Right cardiac atrium (tissue), 5 donors: ENCODE measurements at regions not wholly inside any gene's neighbourhood (a gene's known extent, or its start where the extent isn't known, plus 50 kb on each side); places are given as distances from the start of the nearest gene placed in this dataset.

Experiments used
- ATAC-seq, 2 donors: fragments of 200-7000 bp; cut with Tn5 transposase; one replicate each; pipeline versions ENCODE4 v1.8.0 to v1.9.1; 2020; ENCODE audit warnings: moderate library complexity in 2 of 2, mild to moderate bottlenecking in 1 of 2
- DNase-seq, 3 donors: peaks; one replicate each; pipeline ENCODE4 v3.0.0-alpha.2; 2020
- H3K27ac ChIP-seq: one replicate; pipeline ENCODE4 v1.5.1; 2013; ENCODE audit warnings: mild to moderate bottlenecking, low read length, control low read depth, moderate library complexity
- H3K27me3 ChIP-seq: one replicate; pipeline ENCODE4 v1.6.1; 2013; ENCODE audit not compliant: control insufficient read depth, insufficient read depth
- H3K4me1 ChIP-seq: one replicate; pipeline ENCODE4 v1.6.1; 2013; ENCODE audit warnings: low read length; ENCODE audit not compliant: control insufficient read depth, insufficient read depth
- H3K4me3 ChIP-seq: one replicate; pipeline ENCODE4 v1.5.1; 2013; ENCODE audit warnings: low read length, control low read depth
- H3K9me3 ChIP-seq: one replicate; pipeline ENCODE4 v1.6.1; 2013; ENCODE audit warnings: low read length; ENCODE audit not compliant: control insufficient read depth
- WGBS: extraction: QIAGEN DNeasy Blood & Tissue Kit; methylation state at CpG from one replicate; pipeline ENCODE4 v1.1.7; 2013; 5-methylcytosine and 5-hydroxymethylcytosine counted together
- intact Hi-C, 4 donors: fragments of 100-400 bp; cut with DNase I; formaldehyde crosslinking; loops; one replicate each; pipeline versions ENCODE4 v1.11.0 to v1.14.0; 2022 to 2023
- donor health status: healthy with polysubstance abuse.
- donor health status: DM: no; HTN: yes; CAD: no.
- donor health status: DM: no; HTN: no; CAD: no.
- donor health status: DM: no; HTN: yes; CAD: no; lungs with severe emphysema.
- donor health status: DM: yes; HTN: yes; CAD: no.

DNA sequence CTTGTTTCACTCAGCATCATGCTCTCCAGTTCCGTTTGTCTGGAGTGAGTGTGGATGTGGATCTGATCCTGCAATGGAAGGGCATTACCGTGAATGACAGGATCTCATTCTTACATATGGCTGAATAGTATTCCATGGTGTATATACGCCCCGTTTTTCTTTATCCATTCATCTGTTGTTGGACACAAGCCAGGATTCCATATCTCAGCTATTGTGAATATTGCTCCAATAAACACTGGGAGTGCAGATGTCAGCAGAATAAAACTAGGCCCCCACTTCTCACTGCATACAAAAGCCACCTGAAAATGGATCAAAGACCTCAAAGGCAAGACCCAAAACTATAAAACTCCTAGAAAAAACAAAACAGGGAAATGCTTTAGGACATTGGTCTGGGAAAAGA is 120.3 kb upstream of the TMPRSS2 start:
- no peaks in the 10 kb centered on the region for H3K4me1 ChIP-seq
- DNase-seq (no peak), ATAC-seq (no peak)
- no peaks in the 10 kb centered on the region for H3K9me3 ChIP-seq
- H3K27ac ChIP-seq: no peak overlapping the region
- intact Hi-C loops: no loop called here
- no peak overlapping the region for H3K4me3 ChIP-seq
- H3K27me3 ChIP-seq: no peaks in the 10 kb centered on the region
- WGBS: 56% methylated on average over 4 of the region's 4 CpGs

DNA sequence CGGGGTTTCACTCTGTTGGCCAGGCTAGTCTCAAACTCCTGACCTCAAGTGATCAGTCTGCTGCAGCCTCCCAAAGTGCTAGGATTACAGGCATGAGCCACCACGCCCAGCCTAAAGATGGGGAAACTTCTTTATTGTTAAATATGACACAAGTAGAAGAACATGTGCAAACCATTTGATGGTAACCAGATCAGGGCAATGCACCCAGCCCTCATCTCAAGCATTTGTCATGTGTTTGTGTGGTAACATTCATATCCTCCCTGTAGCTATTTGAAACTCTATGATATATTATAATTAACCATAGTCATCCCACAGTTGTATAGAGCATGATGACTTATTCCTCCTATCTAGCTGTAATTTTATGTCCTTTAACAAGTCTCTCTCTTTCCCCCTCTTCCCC is 119.5 kb upstream of the TMPRSS2 start:
- H3K27me3 ChIP-seq: no peaks in the 10 kb centered on the region
- H3K27ac ChIP-seq: no peak overlapping the region
- DNase-seq (no peak), ATAC-seq (no peak)
- no peaks in the 10 kb centered on the region for H3K4me1 ChIP-seq
- H3K4me3 ChIP-seq: no peak overlapping the region
- no peaks in the 10 kb centered on the region for H3K9me3 ChIP-seq
- 95% methylated on average over 2 of the region's 2 CpGs for WGBS
- intact Hi-C loops: no loop called here

- H3K27ac ChIP-seq: no peak overlapping the region
- no peaks in the 10 kb centered on the region for H3K27me3 ChIP-seq
- no peaks in the 10 kb centered on the region for H3K4me1 ChIP-seq
- no peak for ATAC-seq
- no peak overlapping the region for H3K4me3 ChIP-seq
- 81% methylated on average over 6 of the region's 6 CpGs for WGBS
- no peaks in the 10 kb centered on the region for H3K9me3 ChIP-seq
- intact Hi-C loops: no loop called here
- DNase-seq: no peak
Observed at GRCh38 chr21:41626021-41626420, 118.1 kb upstream of the TMPRSS2 start.

GRCh38 chr21:41625428-41625827 is 117.5 kb upstream of the TMPRSS2 start:
- intact Hi-C loops: no loop called here
- DNase-seq: no peak
- Histone ChIP-seq H3K4me3 (no peak overlapping the region), H3K9me3 (no peaks in the 10 kb centered on the region), H3K4me1 (no peaks in the 10 kb centered on the region), H3K27me3 (no peaks in the 10 kb centered on the region), H3K27ac (no peak overlapping the region)
- WGBS: 81% methylated on average over 4 of the region's 4 CpGs
- no peak for ATAC-seq

GRCh38 chr21:41624674-41625310 is 116.8 kb upstream of the TMPRSS2 start:
- 73% methylated on average over 7 of the region's 7 CpGs for WGBS
- Histone ChIP-seq H3K9me3 (no peaks in the 10 kb centered on the region), H3K27me3 (no peaks in the 10 kb centered on the region), H3K27ac (no peak overlapping the region), H3K4me3 (no peak overlapping the region), H3K4me1 (no peaks in the 10 kb centered on the region)
- ATAC-seq: no peak
- intact Hi-C loops: no loop called here
- DNase-seq: no peak

- intact Hi-C loops: no loop called here
- no peak overlapping the region for H3K27ac ChIP-seq
- ATAC-seq (no peak), DNase-seq (no peak)
- H3K27me3 ChIP-seq: no peaks in the 10 kb centered on the region
- H3K9me3 ChIP-seq: no peaks in the 10 kb centered on the region
- H3K4me3 ChIP-seq: no peak overlapping the region
- H3K4me1 ChIP-seq: no peaks in the 10 kb centered on the region
- 92% methylated on average over 8 of the region's 8 CpGs for WGBS
Observed at GRCh38 chr21:41623945-41624344, 116.0 kb upstream of the TMPRSS2 start.

- ATAC-seq (no peak), DNase-seq (peak in 1 of 3 donors; percentile 51)
- no peaks in the 10 kb centered on the region for H3K4me1 ChIP-seq
- no peak overlapping the region for H3K27ac ChIP-seq
- WGBS: 79% methylated on average over 26 of the region's 26 CpGs
- no peak overlapping the region for H3K4me3 ChIP-seq
- H3K9me3 ChIP-seq: no peaks in the 10 kb centered on the region
- intact Hi-C loops: no loop called here
- H3K27me3 ChIP-seq: no peaks in the 10 kb centered on the region
Observed at GRCh38 chr21:41622831-41623548, 115.0 kb upstream of the TMPRSS2 start.

DNA sequence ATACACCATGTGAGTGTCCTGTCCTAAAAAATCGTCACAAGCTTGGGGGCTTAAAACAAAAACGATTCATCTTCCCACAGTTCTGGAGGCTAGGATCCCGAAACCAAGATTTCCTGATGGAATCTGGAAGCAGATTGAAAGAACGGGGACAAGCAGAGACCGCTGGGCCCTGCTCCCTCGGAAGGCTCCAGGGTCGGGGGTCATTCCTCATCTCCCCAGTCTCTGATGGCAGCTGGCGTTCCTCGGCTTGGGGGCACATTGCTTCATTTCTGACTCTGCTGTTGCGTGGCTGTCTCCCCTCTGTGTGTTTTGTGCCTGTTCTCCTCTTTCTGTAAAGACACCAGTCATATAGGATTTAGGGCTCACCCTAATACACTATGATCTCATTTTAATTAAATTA is 114.2 kb upstream of the TMPRSS2 start:
- 86% methylated on average over 10 of the region's 10 CpGs for WGBS
- H3K4me3 ChIP-seq: no peak overlapping the region
- H3K9me3 ChIP-seq: no peaks in the 10 kb centered on the region
- no peaks in the 10 kb centered on the region for H3K27me3 ChIP-seq
- intact Hi-C loops: no loop called here
- no peak overlapping the region for H3K27ac ChIP-seq
- no peaks in the 10 kb centered on the region for H3K4me1 ChIP-seq
- ATAC-seq (no peak), DNase-seq (no peak)

DNA sequence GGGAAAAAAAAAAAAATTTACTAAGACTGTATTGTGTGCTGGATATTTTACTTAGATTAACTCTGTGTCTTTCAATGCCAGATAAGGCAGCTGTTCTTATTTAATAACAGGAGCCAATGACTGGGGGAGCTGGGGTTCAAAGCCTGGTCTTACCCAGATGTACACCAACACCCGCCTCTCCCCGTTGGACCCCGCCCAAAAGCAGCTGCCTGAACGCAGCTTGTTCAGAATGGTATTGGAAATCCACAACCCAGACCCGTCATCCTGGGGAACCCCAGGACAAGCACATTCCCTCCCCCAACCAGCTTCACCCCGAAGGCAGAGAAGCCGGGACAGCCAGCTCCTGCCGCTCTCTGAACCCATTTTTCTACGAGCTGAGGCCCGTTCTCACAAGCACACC is 113.6 kb upstream of the TMPRSS2 start:
- ATAC-seq: no peak
- H3K4me1 ChIP-seq: no peaks in the 10 kb centered on the region
- peak in 1 of 3 donors; percentile 72 for DNase-seq
- intact Hi-C loops: no loop called here
- H3K27ac ChIP-seq: no peak overlapping the region
- no peak overlapping the region for H3K4me3 ChIP-seq
- WGBS: 70% methylated on average over 10 of the region's 10 CpGs
- H3K27me3 ChIP-seq: no peaks in the 10 kb centered on the region
- no peaks in the 10 kb centered on the region for H3K9me3 ChIP-seq

- no peaks in the 10 kb centered on the region for H3K27me3 ChIP-seq
- intact Hi-C loops: no loop called here
- no peaks in the 10 kb centered on the region for H3K4me1 ChIP-seq
- H3K4me3 ChIP-seq: no peak overlapping the region
- no peaks in the 10 kb centered on the region for H3K9me3 ChIP-seq
- DNase-seq (no peak), ATAC-seq (no peak)
- 82% methylated on average over 8 of the region's 8 CpGs for WGBS
- H3K27ac ChIP-seq: no peak overlapping the region
Observed at GRCh38 chr21:41620982-41621381, 113.0 kb upstream of the TMPRSS2 start.

GRCh38 chr21:41620541-41620940 is 112.6 kb upstream of the TMPRSS2 start:
- DNase-seq (no peak), ATAC-seq (no peak)
- 88% methylated on average over 6 of the region's 6 CpGs for WGBS
- no peaks in the 10 kb centered on the region for H3K9me3 ChIP-seq
- no peak overlapping the region for H3K4me3 ChIP-seq
- no peaks in the 10 kb centered on the region for H3K27me3 ChIP-seq
- intact Hi-C loops: no loop called here
- H3K27ac ChIP-seq: no peak overlapping the region
- H3K4me1 ChIP-seq: no peaks in the 10 kb centered on the region
